ENCODE measurements at regions not wholly inside any gene's neighbourhood (a gene's known extent, or its start where the extent isn't known, plus 50 kb on each side); places are given as distances from the start of the nearest gene placed in this dataset.
"Not testable (repeated sequence)": the region's sequence is repeated elsewhere in the genome, so short reads cannot be mapped to it uniquely, and the experiment has no call there.

DNA sequence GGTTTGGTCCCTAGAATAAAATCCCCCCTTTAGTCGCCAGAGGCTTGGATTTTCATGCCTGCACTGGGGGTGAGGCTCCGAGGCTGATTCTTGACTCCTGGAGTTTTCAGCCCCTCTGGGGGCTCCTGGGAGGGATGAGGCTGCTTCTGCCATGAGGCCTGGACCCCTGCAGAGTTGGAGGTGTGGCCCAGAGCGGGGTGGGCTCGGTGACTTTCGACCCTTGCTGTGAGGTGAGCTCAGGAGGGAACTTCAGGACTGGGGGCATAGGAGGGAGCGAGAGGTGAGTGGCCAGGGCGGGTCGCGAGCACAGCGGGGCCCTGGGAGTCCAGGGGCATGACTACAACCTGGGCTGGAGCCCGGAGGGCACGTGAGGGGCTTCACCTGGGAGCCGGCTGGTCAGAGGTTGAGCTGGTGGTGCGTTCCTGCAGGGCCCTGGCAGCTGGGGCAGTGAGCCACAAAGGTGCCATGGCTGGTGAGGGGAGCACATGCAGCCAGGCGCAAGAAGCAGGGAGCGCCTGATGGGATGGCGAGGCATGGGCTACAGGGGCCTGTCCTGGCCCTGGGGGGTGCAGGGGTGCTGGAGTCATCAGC is 168.2 kb downstream of the KIF26A start:
- no peak for TF ChIP-seq CTCF (IDR thresholded peaks at IDR 0.05)

DNA sequence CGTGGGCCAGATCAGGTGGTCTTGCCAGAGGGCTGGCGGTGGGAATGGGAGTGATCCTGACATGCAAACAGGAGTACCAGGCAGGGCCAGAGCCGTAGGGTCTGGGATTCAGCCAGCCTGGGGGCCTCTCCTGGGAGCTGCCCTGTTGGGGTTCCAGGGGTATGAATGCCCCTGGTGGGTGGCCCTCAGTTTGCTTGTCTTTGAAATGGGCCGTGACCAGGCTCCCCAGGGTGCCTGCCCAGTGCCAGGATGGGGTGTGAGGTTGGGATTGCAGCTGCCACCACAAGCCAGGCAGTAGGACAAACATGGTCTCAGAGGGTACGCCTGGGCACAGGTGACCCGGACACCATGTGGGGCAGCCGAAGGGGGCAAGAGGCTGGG is 168.8 kb downstream of the KIF26A start:
- intact Hi-C loops (cut with DNase I, micrococcal nuclease) = no loop called here
- no peak for TF ChIP-seq CTCF (IDR thresholded peaks at IDR 0.05)
- no peaks in the 10 kb centered on the region for H3K9me3 ChIP-seq
- no peaks in the 10 kb centered on the region for H3K4me1 ChIP-seq (ENCODE audit: low read depth)
- DNase-seq (peak in 1 of 3 donors; percentile 19), ATAC-seq (no peak)
- no peak overlapping the region for H3K4me3 ChIP-seq
- H3K36me3 ChIP-seq (ENCODE audit: low read depth) = no peaks in the 10 kb centered on the region

More for the DNA sequence above, 168.2 kb downstream of the KIF26A start:
- peak in 1 of 3 donors; percentile 42 for DNase-seq
- Histone ChIP-seq H3K9me3 (no peaks in the 10 kb centered on the region), H3K36me3 (ENCODE audit: low read depth) (no peaks in the 10 kb centered on the region), H3K4me3 (no peak overlapping the region), H3K4me1 (ENCODE audit: low read depth) (no peaks in the 10 kb centered on the region)
- no peak for ATAC-seq
- intact Hi-C loops (cut with DNase I, micrococcal nuclease) = no loop called here

DNA sequence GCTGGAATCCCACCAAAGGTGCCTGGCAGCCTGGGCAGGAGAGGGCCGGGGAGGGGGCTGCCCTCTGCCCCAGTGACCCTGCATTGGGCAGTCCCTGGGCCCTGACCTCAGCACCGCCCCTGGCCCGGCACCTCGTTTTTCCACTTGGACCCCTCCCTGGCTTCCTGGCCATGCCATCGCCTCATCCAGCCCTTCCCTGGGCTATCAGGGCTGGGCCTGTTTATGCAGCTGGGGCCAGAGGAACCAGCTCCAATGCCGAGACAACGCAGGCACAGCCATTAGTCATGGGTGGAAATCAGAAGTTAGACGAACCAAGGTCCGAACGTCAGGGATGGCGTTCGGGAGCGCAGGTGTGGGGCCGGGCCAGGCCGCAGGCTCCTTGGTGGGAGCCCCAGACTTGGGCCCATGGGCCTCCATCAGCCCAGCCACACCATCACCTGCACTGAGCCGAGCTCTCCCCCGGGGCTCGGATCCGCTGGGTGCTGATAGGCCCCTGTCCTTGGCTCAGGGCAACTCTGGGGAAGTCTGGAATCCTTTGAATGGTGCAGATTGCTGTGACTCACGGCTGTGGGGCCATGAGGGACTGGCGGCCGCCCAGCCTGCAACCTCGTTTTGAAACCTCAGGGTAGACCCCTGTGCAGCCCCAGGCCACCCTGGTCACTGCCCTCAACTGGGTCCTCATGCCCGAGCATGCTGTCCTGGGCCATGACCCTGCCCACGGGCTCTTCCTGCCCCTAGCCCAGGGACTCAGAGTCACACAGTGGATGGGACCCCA is 169.4 kb downstream of the KIF26A start:
- Histone ChIP-seq H3K4me1 (ENCODE audit: low read depth) (no peaks in the 10 kb centered on the region), H3K4me3 (no peak overlapping the region), H3K36me3 (ENCODE audit: low read depth) (no peaks in the 10 kb centered on the region), H3K9me3 (no peaks in the 10 kb centered on the region)
- ATAC-seq = no peak
- intact Hi-C loops (cut with DNase I, micrococcal nuclease) = no loop called here
- peak in 2 of 3 donors; percentile 9 to 27 for DNase-seq
- TF ChIP-seq CTCF (IDR thresholded peaks at IDR 0.05) = no peak

DNA sequence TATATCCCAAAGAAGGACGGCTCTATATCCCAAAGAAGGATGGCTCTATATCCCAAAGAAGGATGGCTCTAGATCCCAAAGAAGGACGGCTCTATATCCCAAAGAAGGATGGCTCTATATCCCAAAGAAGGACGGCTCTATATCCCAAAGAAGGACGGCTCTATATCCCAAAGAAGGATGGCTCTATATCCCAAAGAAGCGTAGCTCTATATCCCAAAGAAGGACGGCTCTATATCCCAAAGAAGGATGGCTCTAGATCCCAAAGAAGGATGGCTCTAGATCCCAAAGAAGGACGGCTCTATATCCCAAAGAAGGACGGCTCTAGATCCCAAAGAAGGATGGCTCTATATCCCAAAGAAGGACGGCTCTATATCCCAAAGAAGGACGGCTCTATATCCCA is 170.1 kb downstream of the KIF26A start:
- H3K4me3 ChIP-seq; H3K36me3 ChIP-seq (ENCODE audit: low read depth); ATAC-seq; DNase-seq; H3K9me3 ChIP-seq; intact Hi-C loops (cut with DNase I, micrococcal nuclease); H3K4me1 ChIP-seq (ENCODE audit: low read depth): not testable (repeated sequence)

DNA sequence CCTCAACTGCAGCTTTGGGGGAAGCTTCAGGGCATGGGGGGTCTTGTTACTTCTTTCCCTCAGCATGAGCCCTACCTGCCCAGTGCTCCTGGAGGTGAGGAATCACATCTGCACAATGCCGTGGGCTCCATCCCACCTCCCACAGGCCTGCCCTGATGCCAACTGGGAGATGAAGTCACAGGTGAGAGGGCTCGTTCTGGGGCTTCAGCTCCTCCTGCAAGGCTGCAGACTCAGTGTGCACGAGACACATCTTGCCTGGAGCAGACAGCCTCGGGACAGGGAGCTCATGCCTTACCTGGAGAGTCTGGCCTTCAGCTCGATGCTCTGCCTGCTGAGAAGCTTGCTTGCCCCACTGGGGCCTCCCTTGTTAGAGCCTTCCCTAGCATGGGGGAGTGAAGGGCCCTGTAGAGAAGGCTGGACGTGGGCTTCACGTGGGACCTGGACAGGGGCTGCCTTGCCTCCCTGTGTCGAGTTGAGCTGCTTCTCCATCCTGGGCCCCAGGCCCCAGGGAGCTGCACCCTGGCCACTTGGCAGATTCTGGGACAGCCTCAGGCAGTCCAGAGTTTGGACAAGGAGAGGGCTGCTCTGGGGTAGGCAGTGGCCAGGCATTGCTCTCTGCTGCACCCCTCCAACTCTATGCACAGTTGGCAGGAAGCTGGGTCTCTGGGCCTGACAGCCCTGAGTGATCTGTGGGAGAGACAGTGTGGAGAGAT is 171.4 kb downstream of the KIF26A start:
- ATAC-seq = no peak
- H3K9me3 ChIP-seq = no peaks in the 10 kb centered on the region
- DNase-seq = peak in 1 of 3 donors; percentile 26
- H3K4me1 ChIP-seq (ENCODE audit: low read depth) = no peaks in the 10 kb centered on the region
- intact Hi-C loops (cut with DNase I, micrococcal nuclease) = no loop called here
- no peak for TF ChIP-seq CTCF (IDR thresholded peaks at IDR 0.05)
- H3K36me3 ChIP-seq (ENCODE audit: low read depth) = no peaks in the 10 kb centered on the region
- no peak overlapping the region for H3K4me3 ChIP-seq

GRCh38 chr14:104311358-104311757 is 173.0 kb downstream of the KIF26A start:
- no peak for DNase-seq
- no peak for ATAC-seq
- TF ChIP-seq CTCF (IDR thresholded peaks at IDR 0.05) = no peak

More at GRCh38 chr14:104311358-104311757, 173.0 kb downstream of the KIF26A start:
- intact Hi-C loops (cut with DNase I, micrococcal nuclease) = no loop called here
- Histone ChIP-seq H3K36me3 (ENCODE audit: low read depth) (no peaks in the 10 kb centered on the region), H3K4me1 (ENCODE audit: low read depth) (peaks cover 4% of the 10 kb centered on the region), H3K4me3 (no peak overlapping the region), H3K9me3 (no peaks in the 10 kb centered on the region)

Data from mucosa of descending colon (tissue), 3 donors.